Esophagus muscularis mucosa (tissue), 4 donors: ENCODE measurements at regions not wholly inside any gene's neighbourhood (a gene's known extent, or its start where the extent isn't known, plus 50 kb on each side); places are given as distances from the start of the nearest gene placed in this dataset.

ENCODE experiments used
- DNase-seq: peaks from one replicate; pipeline ENCODE4 v3.0.0-alpha.2; 2017; ENCODE audit errors: extremely low spot score
- H3K27ac ChIP-seq, 4 donors: fragments of 200-600 bp; sonication (generic); replicated peaks in 1 of 4; 1 replicate in 3 of 4; 2 replicates in 1 of 4; pipeline ENCODE4 v1.5.1; 2016 to 2019; ENCODE audit warnings: mild to moderate bottlenecking in 1 of 4
- H3K27me3 ChIP-seq, 4 donors: fragments of 200-600 bp; sonication (generic); one replicate each; pipeline versions ENCODE4 v1.5.1 to v1.6.0; 2016 to 2019
- H3K36me3 ChIP-seq, 4 donors: fragments of 200-600 bp; sonication (generic); one replicate each; pipeline ENCODE4 v1.5.1; 2016 to 2019
- H3K4me1 ChIP-seq, 4 donors: fragments of 200-600 bp; sonication (generic); one replicate each; pipeline ENCODE4 v1.5.1; 2016 to 2019
- H3K4me3 ChIP-seq, 4 donors: fragments of 200-600 bp; sonication (generic); 1 replicate in 2 of 4; 2 replicates in 2 of 4; pipeline ENCODE4 v1.5.1; 2016 to 2019; ENCODE audit warnings: mild to moderate bottlenecking in 4 of 4, moderate library complexity in 1 of 4
- H3K9me3 ChIP-seq, 4 donors: fragments of 200-600 bp; sonication (generic); 1 replicate in 3 of 4; 2 replicates in 1 of 4; pipeline ENCODE4 v1.5.1; 2016 to 2019
- EP300 ChIP-seq: sonication (generic); formaldehyde crosslinking; IDR thresholded peaks from one replicate; pipeline ENCODE4 v1.6.1; 2017; ENCODE audit warnings: antibody characterized with exemption
- POLR2A ChIP-seq: fragments of 450-650 bp; IDR thresholded peaks from one replicate; pipeline ENCODE4 v1.6.1; 2017; ENCODE audit warnings: antibody characterized with exemption, moderate library complexity, mild to moderate bottlenecking, low read depth
- POLR2AphosphoS5 ChIP-seq, 2 donors: sonication (generic); formaldehyde crosslinking; IDR thresholded peaks; one replicate each; pipeline ENCODE4 v1.6.1; 2017; ENCODE audit warnings: antibody characterized with exemption in 2 of 2
- WGBS: methylation state at CpG from one replicate; pipeline ENCODE4 v1.1.5; 2018; 5-methylcytosine and 5-hydroxymethylcytosine counted together
- intact Hi-C: fragments of 100-400 bp; cut with DNase I; formaldehyde crosslinking; loops from one replicate; pipeline ENCODE4 v1.15.1; 2023
- TF ChIP-seq, protein P1 (sequence below), 3 experiments: fragments of 200-600 bp in 2 of 3; fragments of 450-650 bp in 1 of 3; sonication (generic) in 2 of 3; IDR thresholded peaks; one replicate each; pipeline ENCODE4 v1.5.1; 2017 to 2019; ENCODE audit warnings: antibody characterized with exemption in 3 of 3, mild to moderate bottlenecking in 2 of 3, moderate library complexity in 1 of 3

DNA sequence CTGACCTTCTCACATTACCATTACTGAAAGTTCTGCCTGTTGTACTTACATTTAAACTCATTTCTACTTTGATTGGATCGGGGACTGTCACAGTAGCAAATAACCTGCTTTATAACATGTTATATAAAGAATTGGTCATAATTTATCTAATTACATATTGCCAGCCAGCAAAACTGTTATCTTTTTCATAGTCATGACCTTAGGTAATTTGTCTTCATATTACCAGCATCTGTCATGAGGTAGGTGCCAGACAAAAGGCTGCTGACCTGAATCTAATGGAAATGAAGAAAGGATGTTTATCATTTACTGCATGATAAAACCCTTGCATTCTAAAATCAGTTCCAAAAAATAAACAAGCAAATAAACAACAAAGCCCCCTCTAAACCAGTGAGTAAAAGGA lies 89.4 kb upstream of the LRP1B start:
- Histone ChIP-seq H3K4me1 (no peaks in the 10 kb centered on the region), H3K27ac (no peak overlapping the region), H3K9me3 (no peaks in the 10 kb centered on the region), H3K4me3 (no peak overlapping the region), H3K36me3 (no peaks in the 10 kb centered on the region), H3K27me3 (no peaks in the 10 kb centered on the region)
- no peak for DNase-seq
- TF ChIP-seq, protein P1, sequence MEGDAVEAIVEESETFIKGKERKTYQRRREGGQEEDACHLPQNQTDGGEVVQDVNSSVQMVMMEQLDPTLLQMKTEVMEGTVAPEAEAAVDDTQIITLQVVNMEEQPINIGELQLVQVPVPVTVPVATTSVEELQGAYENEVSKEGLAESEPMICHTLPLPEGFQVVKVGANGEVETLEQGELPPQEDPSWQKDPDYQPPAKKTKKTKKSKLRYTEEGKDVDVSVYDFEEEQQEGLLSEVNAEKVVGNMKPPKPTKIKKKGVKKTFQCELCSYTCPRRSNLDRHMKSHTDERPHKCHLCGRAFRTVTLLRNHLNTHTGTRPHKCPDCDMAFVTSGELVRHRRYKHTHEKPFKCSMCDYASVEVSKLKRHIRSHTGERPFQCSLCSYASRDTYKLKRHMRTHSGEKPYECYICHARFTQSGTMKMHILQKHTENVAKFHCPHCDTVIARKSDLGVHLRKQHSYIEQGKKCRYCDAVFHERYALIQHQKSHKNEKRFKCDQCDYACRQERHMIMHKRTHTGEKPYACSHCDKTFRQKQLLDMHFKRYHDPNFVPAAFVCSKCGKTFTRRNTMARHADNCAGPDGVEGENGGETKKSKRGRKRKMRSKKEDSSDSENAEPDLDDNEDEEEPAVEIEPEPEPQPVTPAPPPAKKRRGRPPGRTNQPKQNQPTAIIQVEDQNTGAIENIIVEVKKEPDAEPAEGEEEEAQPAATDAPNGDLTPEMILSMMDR (IDR thresholded peaks at IDR 0.05), result no peak
- TF ChIP-seq POLR2AphosphoS5 (IDR thresholded peaks at IDR 0.05) (no peak), EP300 (no peak), POLR2A (no peak)
- intact Hi-C loops, result no loop called here
- WGBS, result 88% methylated on average over 1 of the region's 1 CpG

DNA sequence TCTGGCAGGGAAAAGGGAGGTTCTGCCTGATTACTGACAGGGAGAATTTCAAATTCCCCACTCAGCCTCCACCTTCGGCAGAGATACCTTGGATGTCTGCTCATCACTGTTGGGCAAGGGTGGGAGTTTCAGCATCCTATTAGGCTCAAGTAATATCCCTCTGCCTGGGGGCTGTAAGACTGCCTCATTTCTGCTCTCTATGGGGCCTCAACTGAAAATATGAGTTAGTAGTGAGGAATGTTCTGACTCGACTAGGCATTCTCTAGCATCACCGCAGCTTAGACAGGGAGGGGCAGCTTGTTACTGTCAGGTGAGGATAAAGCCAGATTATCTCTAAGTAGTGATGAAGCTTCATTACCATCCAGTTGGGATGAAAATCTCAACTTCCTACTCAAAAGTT lies 87.7 kb upstream of the LRP1B start:
- no peak for DNase-seq
- no peaks in the 10 kb centered on the region for H3K9me3 ChIP-seq
- no peaks in the 10 kb centered on the region for H3K4me1 ChIP-seq
- TF ChIP-seq POLR2AphosphoS5 (IDR thresholded peaks at IDR 0.05) (no peak), EP300 (no peak), POLR2A (no peak)
- TF ChIP-seq, protein P1 (IDR thresholded peaks at IDR 0.05), result no peak
- WGBS, result 92% methylated on average over 3 of the region's 3 CpGs
- no peaks in the 10 kb centered on the region for H3K27me3 ChIP-seq
- H3K36me3 ChIP-seq, result no peaks in the 10 kb centered on the region
- intact Hi-C loops, result no loop called here
- no peak overlapping the region for H3K4me3 ChIP-seq
- no peak overlapping the region for H3K27ac ChIP-seq

DNA sequence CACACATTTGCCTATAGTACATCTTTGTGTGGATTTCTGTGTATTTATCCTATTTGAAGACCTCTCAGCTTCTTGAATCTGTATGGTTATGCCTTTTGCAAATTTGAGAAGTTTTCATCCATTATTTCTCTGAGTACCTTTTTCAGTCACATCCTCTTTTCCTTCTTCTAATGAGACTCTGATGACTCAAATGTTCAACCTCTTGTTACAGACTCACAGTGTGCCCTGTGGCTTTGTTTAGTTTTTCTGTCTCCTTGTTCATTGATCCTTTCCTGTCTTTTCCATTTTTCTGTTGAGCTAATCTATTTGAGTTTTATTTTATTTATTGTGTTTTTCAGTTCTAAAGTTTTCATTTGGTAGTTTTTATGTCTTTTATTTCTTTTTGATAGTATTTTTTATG lies 87.0 kb upstream of the LRP1B start:
- DNase-seq, result no peak
- intact Hi-C loops, result no loop called here

DNA sequence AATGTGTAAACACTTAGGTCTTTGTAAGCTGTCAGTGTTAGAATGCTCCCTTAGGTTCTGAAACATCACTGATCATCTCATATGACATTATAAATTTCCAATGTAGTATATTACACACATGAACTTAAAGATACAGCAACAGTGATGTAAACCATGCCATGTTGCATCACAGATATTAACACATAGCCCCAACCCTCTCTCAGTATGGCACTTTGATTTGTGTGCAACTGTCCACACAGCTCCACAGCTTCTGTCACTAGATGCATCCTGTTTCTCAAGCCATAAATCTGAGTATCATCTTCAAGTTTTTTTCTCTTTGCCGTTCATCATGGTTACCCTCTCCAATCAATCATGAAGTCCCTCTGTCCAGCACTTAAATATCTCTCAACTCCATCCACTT lies 69.2 kb upstream of the LRP1B start:
- Histone ChIP-seq H3K4me3 (no peak overlapping the region), H3K27me3 (no peaks in the 10 kb centered on the region), H3K36me3 (no peaks in the 10 kb centered on the region), H3K9me3 (no peaks in the 10 kb centered on the region), H3K4me1 (no peaks in the 10 kb centered on the region), H3K27ac (no peak overlapping the region)
- TF ChIP-seq POLR2A (no peak), EP300 (no peak), POLR2AphosphoS5 (IDR thresholded peaks at IDR 0.05) (no peak)
- TF ChIP-seq, protein P1 (IDR thresholded peaks at IDR 0.05), result no peak
- intact Hi-C loops, result no loop called here
- DNase-seq, result no peak
- 70% methylated on average over 1 of the region's 1 CpG for WGBS

More for the DNA sequence above, 87.0 kb upstream of the LRP1B start:
- no peak overlapping the region for H3K27ac ChIP-seq
- no peaks in the 10 kb centered on the region for H3K27me3 ChIP-seq
- no peak overlapping the region for H3K4me3 ChIP-seq
- H3K9me3 ChIP-seq, result no peaks in the 10 kb centered on the region
- no peaks in the 10 kb centered on the region for H3K4me1 ChIP-seq
- H3K36me3 ChIP-seq, result no peaks in the 10 kb centered on the region
- TF ChIP-seq POLR2AphosphoS5 (IDR thresholded peaks at IDR 0.05), result no peak
- TF ChIP-seq POLR2A, result no peak
- TF ChIP-seq, protein P1 (IDR thresholded peaks at IDR 0.05), result no peak
- TF ChIP-seq EP300, result no peak

DNA sequence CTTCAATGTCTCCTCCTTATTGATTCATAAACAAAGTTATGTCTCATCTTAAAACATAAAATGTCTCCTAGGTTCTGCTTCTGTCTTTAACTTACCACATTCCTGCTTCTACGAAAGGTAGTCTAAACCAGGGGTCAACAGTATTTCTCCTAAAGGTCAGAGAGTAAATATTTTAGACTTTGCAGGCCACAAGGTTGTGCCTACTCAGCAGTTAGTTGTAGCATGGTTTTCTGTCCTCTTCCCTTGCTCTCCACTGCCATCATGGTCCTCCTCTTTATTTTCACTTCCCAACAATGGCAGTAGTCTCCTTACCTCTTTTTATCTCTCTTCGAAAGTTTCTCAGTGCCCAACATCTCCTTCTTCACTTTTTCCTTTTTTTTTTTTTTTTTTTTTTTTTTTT lies 68.3 kb upstream of the LRP1B start:
- no peak for DNase-seq
- H3K4me1 ChIP-seq, result no peaks in the 10 kb centered on the region
- H3K9me3 ChIP-seq, result no peaks in the 10 kb centered on the region
- intact Hi-C loops, result no loop called here
- 79% methylated on average over 2 of the region's 2 CpGs for whole genome bisulfite sequencing
- H3K36me3 ChIP-seq, result no peaks in the 10 kb centered on the region
- no peak overlapping the region for H3K4me3 ChIP-seq
- TF ChIP-seq POLR2AphosphoS5 (IDR thresholded peaks at IDR 0.05) (no peak), EP300 (no peak), POLR2A (no peak)
- TF ChIP-seq, protein P1 (IDR thresholded peaks at IDR 0.05), result no peak
- no peak overlapping the region for H3K27ac ChIP-seq
- no peaks in the 10 kb centered on the region for H3K27me3 ChIP-seq
